DMS153 (cell line): ENCODE measurements at regions not wholly inside any gene's neighbourhood (a gene's known extent, or its start where the extent isn't known, plus 50 kb on each side); places are given as distances from the start of the nearest gene placed in this dataset.

Experiments
- DNase-seq: peaks from one replicate; lab custom pipeline; 2025; lab: John Stamatoyannopoulos, UW

- DNase-seq, result no peak
These were observed 251.1 kb downstream of the PAX1 start for GRCh38 chr20:21956591-21956990.

- DNase-seq, result no peak
These were observed 241.9 kb downstream of the PAX1 start for GRCh38 chr20:21947406-21947805.

- no peak for DNase-seq
These were observed 238.8 kb downstream of the PAX1 start for GRCh38 chr20:21944227-21944626.

- DNase-seq, result no peak
These were observed 236.7 kb downstream of the PAX1 start for GRCh38 chr20:21941941-21942805.

GRCh38 chr20:21936720-21937380, 231.4 kb downstream of the PAX1 start:
- no peak for DNase-seq

- no peak for DNase-seq
These were observed 230.8 kb downstream of the PAX1 start for GRCh38 chr20:21936261-21936660.

- no peak for DNase-seq
These were observed 228.1 kb downstream of the PAX1 start for GRCh38 chr20:21933526-21933925.

GRCh38 chr20:21921251-21921650, 215.8 kb downstream of the PAX1 start:
- DNase-seq, result no peak

GRCh38 chr20:21920211-21920610, 214.7 kb downstream of the PAX1 start:
- DNase-seq, result peak; percentile 67

GRCh38 chr20:21918398-21918797, 212.9 kb downstream of the PAX1 start:
- DNase-seq, result no peak

GRCh38 chr20:21902391-21902790, 196.9 kb downstream of the PAX1 start:
- no peak for DNase-seq

GRCh38 chr20:21901470-21902275, 196.2 kb downstream of the PAX1 start:
- peak; percentile 56 for DNase-seq

- no peak for DNase-seq
These were observed 195.0 kb downstream of the PAX1 start for GRCh38 chr20:21900431-21900830.

GRCh38 chr20:21874921-21875320, 169.5 kb downstream of the PAX1 start:
- no peak for DNase-seq

GRCh38 chr20:21874127-21874526, 168.7 kb downstream of the PAX1 start:
- DNase-seq, result no peak

GRCh38 chr20:21873291-21873690, 167.8 kb downstream of the PAX1 start:
- no peak for DNase-seq

- DNase-seq, result no peak
These were observed 162.3 kb downstream of the PAX1 start for GRCh38 chr20:21867811-21868210.

GRCh38 chr20:21867353-21867752, 161.9 kb downstream of the PAX1 start:
- DNase-seq, result no peak

- DNase-seq, result no peak
These were observed 157.5 kb downstream of the PAX1 start for GRCh38 chr20:21862956-21863355.

GRCh38 chr20:21862259-21862946, 156.9 kb downstream of the PAX1 start:
- no peak for DNase-seq

- no peak for DNase-seq
These were observed 135.5 kb downstream of the PAX1 start for GRCh38 chr20:21840991-21841390.

GRCh38 chr20:21839982-21840381, 134.5 kb downstream of the PAX1 start:
- no peak for DNase-seq
